ENCODE measurements at regions not wholly inside any gene's neighbourhood (a gene's known extent, or its start where the extent isn't known, plus 50 kb on each side); places are given as distances from the start of the nearest gene placed in this dataset.

GRCh38 chr16:50942143-50942542 lies 200.3 kb downstream of the CYLD start:
- Histone ChIP-seq H3K4me1 (ENCODE audit: control insufficient read depth, insufficient read depth, low read length) (no peaks in the 10 kb centered on the region), H4K8ac (ENCODE audit: low read depth in 2 of 2, low read length in 2 of 2) (no peak overlapping the region), H3K23ac (ENCODE audit: low read depth, low read length) (no peak overlapping the region), H3K79me1 (ENCODE audit: low read depth in 1 of 2, low read length in 2 of 2) (no peaks in the 10 kb centered on the region), H3K9me1 (ENCODE audit: insufficient read depth, low read length) (no peaks in the 10 kb centered on the region), H2AFZ (replicated peaks; ENCODE audit: low read length, poor library complexity) (no peak overlapping the region), H2AK5ac (ENCODE audit: low read depth, low read length) (no peak overlapping the region), H2BK5ac (ENCODE audit: low read depth, low read length, poor library complexity, severe bottlenecking) (no peak overlapping the region), H2AK9ac (replicated peaks; ENCODE audit: low read depth, low read length, poor library complexity) (no peak overlapping the region), H3K9ac (ENCODE audit: low read depth, low read length) (no peak overlapping the region), H3K27ac (ENCODE audit: insufficient read depth, low read length) (no peak overlapping the region), H3K14ac (replicated peaks; ENCODE audit: low read depth, low read length) (no peak overlapping the region), H2BK120ac (ENCODE audit: low read depth, low read length) (no peak overlapping the region), H3K4me2 (ENCODE audit: low read depth, low read length) (no peak overlapping the region), H4K5ac (ENCODE audit: low read depth, low read length) (no peak overlapping the region), H4K20me1 (ENCODE audit: insufficient read depth, low read length) (no peaks in the 10 kb centered on the region), H3K18ac (ENCODE audit: low read depth, low read length) (no peak overlapping the region), H3K9me3 (ENCODE audit: control insufficient read depth, insufficient read depth, low read length) (no peaks in the 10 kb centered on the region), H3K27me3 (ENCODE audit: control insufficient read depth, insufficient read depth, low read length) (no peaks in the 10 kb centered on the region), H2BK20ac (ENCODE audit: low read depth, low read length) (no peak overlapping the region), H3K4ac (ENCODE audit: low read depth, low read length) (no peak overlapping the region), H3K56ac (ENCODE audit: extremely low read depth, insufficient read depth, low read length) (no peak overlapping the region), H3K4me3 (ENCODE audit: insufficient read depth, low read depth, low read length) (no peak overlapping the region), H2BK15ac (ENCODE audit: low read depth, low read length) (no peak overlapping the region), H4K91ac (ENCODE audit: insufficient read depth, low read depth, low read length) (no peak overlapping the region), H3K36me3 (ENCODE audit: control insufficient read depth, insufficient read depth, low read length) (no peaks in the 10 kb centered on the region)
- no peak for ATAC-seq (ENCODE audit: low read depth)
- TF ChIP-seq NFE2L2 (IDR thresholded peaks at IDR 0.05; ENCODE audit: low read depth, low read length) (no peak), ELK1 (IDR thresholded peaks at IDR 0.05; ENCODE audit: borderline replicate concordance, low read depth, low read length) (no peak), RAD21 (IDR thresholded peaks at IDR 0.05; ENCODE audit: low read length) (no peak), FOS (IDR thresholded peaks at IDR 0.05; ENCODE audit: low read depth, low read length) (no peak), CEBPB (IDR thresholded peaks at IDR 0.05; ENCODE audit: low read depth, low read length) (no peak), SMC3 (IDR thresholded peaks at IDR 0.05; ENCODE audit: low read depth, low read length) (no peak), MAZ (IDR thresholded peaks at IDR 0.05; ENCODE audit: borderline replicate concordance, low read depth, low read length) (no peak), CTCF (conservative IDR thresholded peaks at IDR 0.05; ENCODE audit: low read depth, low read length) (no peak), RFX5 (IDR thresholded peaks at IDR 0.05; ENCODE audit: low read depth, low read length) (no peak), MAFK (IDR thresholded peaks at IDR 0.05; ENCODE audit: low read depth, low read length) (no peak), POLR2A (IDR thresholded peaks at IDR 0.05; ENCODE audit: low read depth, low read length) (no peak), BHLHE40 (IDR thresholded peaks at IDR 0.05; ENCODE audit: low read depth, low read length) (no peak), MXI1 (IDR thresholded peaks at IDR 0.05; ENCODE audit: borderline replicate concordance, low read depth, low read length) (no peak), RCOR1 (IDR thresholded peaks at IDR 0.05; ENCODE audit: insufficient replicate concordance, low read length) (no peak), CHD1 (IDR thresholded peaks at IDR 0.05; ENCODE audit: low read depth, low read length) (no peak)
- TF ChIP-seq, protein P1, sequence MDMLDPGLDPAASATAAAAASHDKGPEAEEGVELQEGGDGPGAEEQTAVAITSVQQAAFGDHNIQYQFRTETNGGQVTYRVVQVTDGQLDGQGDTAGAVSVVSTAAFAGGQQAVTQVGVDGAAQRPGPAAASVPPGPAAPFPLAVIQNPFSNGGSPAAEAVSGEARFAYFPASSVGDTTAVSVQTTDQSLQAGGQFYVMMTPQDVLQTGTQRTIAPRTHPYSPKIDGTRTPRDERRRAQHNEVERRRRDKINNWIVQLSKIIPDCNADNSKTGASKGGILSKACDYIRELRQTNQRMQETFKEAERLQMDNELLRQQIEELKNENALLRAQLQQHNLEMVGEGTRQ (IDR thresholded peaks at IDR 0.05; ENCODE audit: low read depth, low read length): no peak
- POLR2A ChIA-PET (ENCODE audit: unreplicated experiment): no interaction called here
- no TSS peak for BruUV-seq (replicated peaks)
- CTCF ChIA-PET: no interaction called here
- no peak for DNase-seq
- intact Hi-C loops (cut with micrococcal nuclease) (no loop called here), dilution Hi-C loops (cut with HindIII; ENCODE audit: low sequenced_read_pairs, unreplicated experiment) (no loop called here), in situ Hi-C loops (cut with MboI; ENCODE audit: low sequenced_read_pairs) (no loop called here)
- WGBS, 2 experiments (ENCODE audit: extremely low coverage in 2 of 2, insufficient read length in 1 of 2): 38% methylated on average over 1 of the region's 3 CpGs; no CpG with 5 or more reads in 1 of the 2 experiments

All from IMR-90 (cell line).